ENCODE measurements at regions not wholly inside any gene's neighbourhood (a gene's known extent, or its start where the extent isn't known, plus 50 kb on each side); places are given as distances from the start of the nearest gene placed in this dataset.

- no peak for DNase-seq
Measured at GRCh38 chr10:128963211-128964099, 503.6 kb upstream of the MGMT start.

- DNase-seq = no peak
Measured at GRCh38 chr10:128964100-128964403, 503.0 kb upstream of the MGMT start.

DNA sequence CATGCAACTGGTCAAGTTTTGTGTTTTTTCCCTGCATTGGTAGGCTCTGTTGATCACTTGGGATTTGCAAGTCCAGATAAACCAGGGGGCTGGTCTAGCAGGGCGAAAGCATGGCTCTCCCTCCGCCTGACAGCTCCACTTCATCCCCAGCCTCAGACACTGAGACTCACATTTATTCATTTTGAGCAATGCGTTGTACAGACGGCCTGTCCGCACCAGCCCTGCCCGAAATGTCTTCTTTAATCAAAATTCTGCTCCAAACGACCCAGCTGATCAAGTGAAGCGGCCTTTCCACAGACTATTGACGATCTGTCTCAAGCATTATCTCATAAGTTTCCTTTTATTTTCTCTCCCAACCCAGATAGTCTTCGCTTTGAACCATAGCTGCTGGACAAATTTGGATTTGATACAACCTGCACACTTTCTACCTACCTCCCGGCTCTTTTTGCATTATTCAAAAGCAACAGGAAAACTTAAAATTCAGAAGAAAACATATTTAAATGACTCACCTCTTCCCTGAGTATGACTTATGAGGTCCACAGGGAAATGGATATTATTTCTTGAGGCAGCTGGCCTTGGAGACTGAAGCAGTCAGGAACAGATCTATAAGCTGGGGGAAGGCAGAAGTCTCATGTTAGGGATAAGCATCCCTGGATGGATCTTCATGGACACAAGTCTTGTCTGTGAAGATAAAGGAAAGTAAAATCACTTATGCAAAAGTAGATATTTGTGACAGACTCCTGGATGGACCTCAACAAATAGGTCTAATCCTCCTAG, 498.9 kb upstream of the MGMT start:
- DNase-seq = no peak

GRCh38 chr10:128969551-128969950, 497.5 kb upstream of the MGMT start:
- DNase-seq = no peak

DNA sequence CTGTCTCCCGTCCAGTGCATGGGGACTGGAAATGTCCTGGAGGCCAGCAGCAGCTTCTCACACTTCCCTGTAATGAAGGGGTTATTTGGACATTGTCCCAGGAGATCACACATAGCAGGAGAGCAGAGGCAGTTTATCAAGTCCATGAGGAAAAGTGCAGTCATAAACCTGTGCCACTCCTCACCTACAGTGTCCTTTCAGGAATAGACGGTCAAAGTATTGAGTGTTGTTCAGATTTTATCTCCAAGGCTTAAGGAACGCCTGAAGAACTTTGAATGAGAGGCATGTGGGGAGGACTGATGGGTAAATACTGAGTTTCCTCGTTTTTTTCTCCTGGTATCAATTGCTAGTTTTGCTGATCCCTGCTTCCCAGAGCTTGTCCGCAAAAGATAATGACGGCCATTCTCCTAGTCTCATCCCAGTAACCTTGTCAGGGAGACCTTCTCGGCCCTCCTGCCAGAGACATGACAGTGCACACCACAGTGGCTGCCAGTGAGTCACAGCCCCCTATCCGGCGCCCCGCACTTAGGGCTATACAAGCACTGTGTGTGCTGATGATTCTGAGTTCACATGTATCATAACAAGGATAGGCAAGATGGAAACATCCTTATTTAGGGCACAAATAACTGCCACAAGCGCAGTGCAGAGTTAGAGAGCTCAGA, 495.5 kb upstream of the MGMT start:
- no peak for DNase-seq

GRCh38 chr10:128972036-128972405, 495.0 kb upstream of the MGMT start:
- DNase-seq = no peak

DNA sequence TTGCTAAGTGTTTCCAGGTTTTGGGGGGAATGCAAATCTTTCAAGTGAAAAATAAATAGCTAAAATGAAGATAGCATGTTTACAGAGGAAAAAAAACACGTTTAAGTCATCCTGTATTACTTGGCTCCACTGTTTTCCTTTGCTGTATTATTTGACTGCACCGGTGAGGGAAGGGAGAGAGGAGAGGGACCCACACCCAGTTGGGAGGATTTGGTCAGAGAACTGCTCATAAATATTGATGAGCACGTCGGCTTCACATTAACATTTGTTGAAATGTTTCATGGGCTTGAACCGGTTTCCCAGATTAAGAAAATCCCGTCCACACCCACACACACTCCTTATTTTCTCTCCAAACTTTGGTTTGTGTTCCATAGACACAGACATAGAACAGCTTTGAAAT, 493.8 kb upstream of the MGMT start:
- no peak for DNase-seq

DNA sequence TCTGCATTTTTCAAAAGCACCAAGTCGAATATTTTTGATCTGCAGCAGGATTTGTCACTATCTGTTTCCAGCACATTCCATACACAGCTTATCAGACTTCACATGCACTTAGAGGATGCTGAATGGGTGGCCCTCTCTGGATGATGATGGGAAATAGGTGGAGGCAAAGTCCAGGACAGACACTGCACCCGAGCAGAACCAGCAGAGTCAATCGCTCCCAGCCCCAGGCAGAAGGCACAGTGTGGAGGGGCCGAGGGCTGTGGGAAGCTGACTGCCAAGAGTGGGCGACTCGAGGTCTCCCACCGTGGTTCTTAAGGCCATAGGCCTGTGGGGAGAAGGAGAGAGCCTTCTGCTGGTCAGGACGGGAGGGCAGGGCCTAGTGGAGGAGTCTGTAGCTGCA, 490.2 kb upstream of the MGMT start:
- DNase-seq = no peak

DNA sequence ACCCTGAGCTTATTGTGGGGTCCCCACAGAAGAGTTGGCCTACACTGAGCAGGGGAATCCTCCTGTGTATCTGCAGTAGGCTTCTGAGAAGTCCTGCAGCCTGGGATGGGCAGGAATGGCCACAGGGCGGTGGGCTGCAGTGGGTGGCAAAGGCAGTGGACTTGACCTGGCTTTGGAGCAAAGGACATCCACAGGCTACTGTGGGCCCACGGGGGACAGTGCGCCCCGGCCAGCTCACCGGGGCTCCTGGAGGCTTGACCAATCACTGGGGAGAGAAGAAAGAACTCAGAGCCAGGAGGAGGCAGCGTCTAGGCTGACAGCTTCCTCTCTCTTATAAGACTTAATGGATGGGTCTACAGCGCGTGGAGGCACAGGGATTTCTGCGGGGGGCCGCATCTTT, 488.8 kb upstream of the MGMT start:
- DNase-seq = no peak

GRCh38 chr10:128979405-128979804, 487.6 kb upstream of the MGMT start:
- no peak for DNase-seq

GRCh38 chr10:128981251-128981650, 485.8 kb upstream of the MGMT start:
- DNase-seq = no peak

DNA sequence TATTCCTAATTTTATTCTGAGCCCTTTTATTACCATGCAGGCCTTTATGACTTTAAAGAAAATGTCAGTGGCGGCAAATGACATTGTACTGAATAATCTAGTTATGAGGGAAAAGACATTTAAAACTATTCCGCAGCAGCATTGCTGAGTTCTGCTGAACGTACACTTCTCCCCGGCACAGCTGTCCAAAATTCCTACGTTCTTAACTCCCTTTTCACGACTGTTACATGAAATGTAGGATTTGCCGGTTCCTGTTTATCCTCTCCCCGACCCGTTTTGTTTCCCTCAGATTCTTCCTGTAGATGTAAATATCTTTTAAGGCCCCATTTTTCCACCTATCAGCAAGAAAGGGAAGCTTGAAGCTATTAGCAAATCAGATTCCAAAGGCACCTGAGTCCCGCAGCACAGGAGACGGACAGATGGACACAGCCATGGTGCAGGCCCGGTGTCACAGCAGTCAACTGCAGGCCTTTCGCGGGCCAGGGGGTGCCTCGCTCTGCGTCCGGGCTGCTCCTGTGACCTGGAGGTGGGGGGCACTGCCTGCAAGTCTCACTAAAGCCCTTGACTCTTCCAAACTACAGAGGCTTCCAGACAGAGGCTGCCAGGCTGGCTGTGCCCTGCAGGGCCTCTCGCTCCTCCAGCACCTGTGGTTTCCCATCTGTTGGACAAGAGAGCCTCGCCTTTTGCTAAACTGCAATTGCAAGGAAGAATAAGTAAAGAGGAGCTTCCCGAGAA, 485.0 kb upstream of the MGMT start:
- no peak for DNase-seq

- no peak for DNase-seq
Measured at GRCh38 chr10:128982616-128982915, 484.5 kb upstream of the MGMT start.

DNA sequence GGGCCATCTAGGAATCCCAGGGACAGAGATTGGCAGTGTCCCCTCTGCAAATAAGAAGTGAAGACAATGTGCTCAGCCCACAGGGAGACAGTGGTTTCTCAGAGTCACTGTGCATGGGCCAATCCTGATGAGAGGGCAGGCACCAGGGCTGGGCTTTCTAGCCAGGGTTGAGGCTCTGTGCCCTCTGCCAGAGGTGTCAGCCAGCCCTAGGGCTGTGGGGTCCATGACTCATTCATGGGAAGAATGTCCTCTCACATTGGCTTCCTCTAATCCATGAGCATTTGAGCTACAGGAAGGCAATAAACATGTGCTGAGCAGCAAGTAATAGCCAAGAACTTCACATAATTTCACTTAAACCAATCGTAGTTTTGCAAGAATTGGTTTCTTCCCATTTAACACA, 482.0 kb upstream of the MGMT start:
- DNase-seq = no peak

GRCh38 chr10:128990986-128991385, 476.1 kb upstream of the MGMT start:
- DNase-seq = no peak

- DNase-seq = no peak
Measured at GRCh38 chr10:128992770-128993169, 474.3 kb upstream of the MGMT start.

- DNase-seq = no peak
Measured at GRCh38 chr10:128993443-128993842, 473.6 kb upstream of the MGMT start.

DNA sequence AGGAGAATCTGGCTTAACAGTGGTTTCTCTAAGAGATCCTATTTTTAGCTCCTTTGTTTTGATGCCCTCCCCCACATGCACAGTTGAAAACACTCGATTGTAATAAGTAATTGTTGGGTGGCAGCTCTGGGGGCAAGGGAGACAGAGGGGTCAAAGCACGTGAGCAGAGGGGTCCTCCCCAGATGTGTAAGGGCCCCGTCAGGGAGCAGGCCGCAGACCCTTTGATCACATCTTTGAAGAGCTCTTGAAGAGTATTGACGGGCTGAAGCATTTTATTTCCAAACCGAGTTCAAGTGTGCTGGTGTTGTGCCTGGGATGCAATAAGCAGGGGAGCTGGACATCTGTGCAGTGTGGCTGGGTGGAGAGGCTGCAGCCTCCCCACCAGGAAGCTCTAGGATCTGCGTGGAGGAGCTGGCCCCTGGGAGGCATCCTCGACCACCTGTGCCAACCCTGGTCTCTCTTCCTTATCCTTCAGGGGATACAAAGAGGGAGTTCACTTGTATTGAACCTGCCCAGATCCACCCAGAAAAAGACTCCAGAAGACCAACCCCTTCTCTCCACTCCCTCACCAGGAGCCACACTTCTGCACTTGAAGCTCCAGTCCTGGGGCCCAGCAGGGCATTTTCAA, 473.0 kb upstream of the MGMT start:
- no peak for DNase-seq

DNA sequence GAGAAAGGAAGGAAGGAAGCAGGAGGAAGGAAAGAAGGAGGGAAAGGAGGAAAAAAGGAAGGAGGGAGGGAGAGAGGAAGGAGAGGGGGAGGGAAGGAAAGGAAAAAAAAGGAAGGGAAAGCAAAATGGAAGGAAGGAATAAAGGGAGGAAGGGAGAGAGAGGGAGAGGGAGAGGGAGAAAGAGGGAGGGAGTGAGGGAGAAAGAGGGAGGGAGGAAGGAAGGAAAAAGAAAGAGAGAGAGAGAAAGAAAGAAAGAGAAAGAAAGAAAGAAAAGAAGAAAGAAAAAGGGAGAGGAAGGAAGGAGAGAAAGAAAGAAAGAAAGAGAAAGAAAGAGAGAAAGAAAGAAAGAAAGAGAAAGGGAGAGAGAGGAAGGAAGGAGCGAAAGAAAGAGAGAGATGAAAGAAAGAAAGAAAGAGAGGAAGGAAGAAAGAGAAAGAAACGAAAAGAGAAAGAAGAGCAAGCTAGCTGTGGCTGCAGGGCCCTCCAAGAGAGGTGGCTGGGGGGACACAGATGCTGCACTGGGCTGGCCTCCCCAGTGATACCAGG, 472.4 kb upstream of the MGMT start:
- DNase-seq = no peak

DNA sequence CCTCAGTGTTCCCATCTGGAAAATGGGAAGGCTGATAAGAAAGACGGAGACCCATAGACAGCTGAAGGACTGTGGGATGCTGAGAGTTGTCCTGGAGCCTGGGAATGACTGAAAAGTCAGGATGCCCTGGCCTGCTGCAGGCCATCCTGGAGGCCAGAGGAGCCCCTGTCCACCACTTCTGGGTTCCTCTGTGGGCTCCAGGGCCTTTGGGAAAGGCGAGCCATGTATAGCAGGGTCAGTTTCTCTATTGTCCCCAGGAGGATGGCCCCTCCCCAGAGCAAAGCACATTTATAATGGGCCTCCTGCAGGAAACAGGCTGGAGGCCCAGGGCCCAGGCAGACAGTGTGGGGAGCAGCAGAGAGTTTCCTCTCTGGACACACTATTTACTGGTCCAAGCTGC, 471.4 kb upstream of the MGMT start:
- DNase-seq = no peak

- DNase-seq = no peak
Measured at GRCh38 chr10:128996092-128996491, 470.9 kb upstream of the MGMT start.

GRCh38 chr10:128998101-128998805, 468.8 kb upstream of the MGMT start:
- DNase-seq = no peak
